GM18526 (cell line): ENCODE measurements at regions not wholly inside any gene's neighbourhood (a gene's known extent, or its start where the extent isn't known, plus 50 kb on each side); places are given as distances from the start of the nearest gene placed in this dataset.

Experiments
- POLR2A ChIP-seq: IDR thresholded peaks from 3 replicates; pipeline ENCODE4 v1.6.1; 2011; ENCODE audit not compliant: insufficient read length; ENCODE audit errors: extremely low read depth

DNA sequence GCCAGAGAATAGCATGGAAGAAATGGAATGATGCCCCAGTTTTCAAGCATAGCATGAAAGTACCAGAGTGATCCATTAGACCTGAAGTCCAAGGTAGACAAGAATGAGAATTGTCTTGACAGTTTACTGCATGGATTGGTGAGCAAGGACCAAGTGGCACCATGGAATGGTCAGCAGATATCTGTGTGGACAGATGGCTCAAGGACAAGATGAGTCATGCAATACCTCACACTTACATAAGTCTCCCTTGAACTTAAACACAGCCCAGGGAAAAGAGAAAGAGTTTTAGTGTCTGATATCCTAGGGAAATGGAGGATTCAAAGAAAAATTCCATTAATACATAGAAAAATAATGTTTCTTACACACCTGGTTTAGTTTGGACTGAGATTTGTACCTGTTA lies 195.2 kb downstream of the MRPL39 start:
- TF ChIP-seq POLR2A = no peak

DNA sequence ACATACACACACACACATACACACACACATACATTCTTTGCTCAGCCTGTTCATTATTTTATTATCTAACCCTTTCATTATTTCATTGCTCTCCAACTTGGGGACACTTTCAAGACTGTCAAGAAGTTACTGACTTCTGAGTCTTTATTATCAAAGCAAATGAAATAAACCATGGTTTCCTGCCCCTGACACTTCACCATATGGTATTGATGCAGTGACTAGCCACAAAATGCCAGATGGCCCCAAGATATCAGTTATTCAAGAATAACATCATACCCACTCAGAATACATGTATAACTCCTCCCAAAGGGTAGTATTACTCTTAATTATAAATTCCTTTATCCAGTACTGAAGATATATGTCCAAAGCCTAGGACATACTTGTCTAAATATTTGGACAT lies 197.3 kb downstream of the MRPL39 start:
- TF ChIP-seq POLR2A = no peak

DNA sequence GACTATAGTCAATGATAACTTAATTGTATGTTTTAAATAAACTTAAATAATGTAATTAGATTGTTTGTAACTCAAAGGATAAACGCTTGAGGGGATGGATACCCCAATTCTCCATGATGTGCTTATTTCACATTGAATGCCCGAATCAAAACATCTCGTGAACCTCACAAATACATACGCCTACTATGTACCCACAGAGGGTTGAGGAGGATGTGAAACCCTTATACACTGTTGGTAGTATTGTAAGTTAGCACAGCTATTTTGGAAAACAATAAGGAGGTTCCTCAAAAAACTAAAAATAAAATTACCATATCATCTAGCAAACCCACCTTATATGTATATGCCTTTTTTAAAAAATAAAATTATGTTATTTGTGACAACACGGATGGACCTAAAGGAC lies 198.6 kb downstream of the MRPL39 start:
- no peak for TF ChIP-seq POLR2A

DNA sequence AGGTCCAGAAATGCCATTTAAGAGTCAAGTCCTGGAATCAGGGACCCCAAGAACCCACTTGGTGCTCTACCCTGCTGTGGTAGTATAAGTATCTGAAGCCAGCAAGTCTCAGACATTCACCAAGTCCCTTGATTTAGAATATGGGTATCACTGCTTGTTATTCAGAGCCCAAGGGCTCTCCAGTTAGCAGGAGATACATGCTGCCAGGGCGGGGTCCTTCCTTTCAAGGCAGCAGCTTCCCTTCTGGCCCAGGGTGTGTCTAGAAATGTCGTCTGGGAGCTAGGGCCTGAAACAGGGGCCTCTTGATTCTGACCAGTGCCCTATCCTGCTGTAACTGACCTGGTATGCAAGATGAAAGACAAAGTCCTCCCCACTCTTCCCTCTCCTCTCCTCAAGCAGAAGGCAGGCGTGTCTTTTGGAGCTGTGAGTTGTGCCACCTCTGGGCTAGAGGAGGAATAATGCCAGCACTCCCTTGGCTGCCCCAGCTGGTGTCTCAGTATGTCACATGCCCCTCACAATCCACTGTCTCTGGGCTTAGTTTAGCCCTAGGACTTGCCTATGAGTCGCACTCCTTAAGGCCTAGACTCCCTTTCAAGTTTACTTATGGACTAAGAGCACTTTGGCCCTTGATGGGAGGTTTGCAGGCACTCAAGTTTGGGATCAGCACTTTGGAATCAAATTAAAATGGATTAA lies 200.2 kb downstream of the MRPL39 start:
- TF ChIP-seq POLR2A = no peak

DNA sequence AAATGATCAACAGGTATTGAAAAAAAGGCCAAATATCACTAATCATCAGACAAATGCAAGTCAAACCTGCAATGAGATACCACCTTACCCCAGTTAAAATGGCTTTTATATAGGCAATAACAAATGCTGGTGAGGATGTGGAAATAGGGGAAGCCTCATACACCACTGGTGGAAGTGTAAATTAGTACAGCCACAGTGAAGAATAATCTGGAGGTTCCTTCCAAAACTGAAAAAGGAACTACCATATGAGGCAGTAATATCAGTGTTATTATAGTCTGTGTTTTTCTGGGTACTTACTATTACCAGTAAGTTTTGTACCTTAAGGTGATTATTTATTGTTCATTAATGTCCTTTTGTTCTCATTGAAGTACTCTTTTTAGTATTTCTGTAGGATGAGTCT lies 201.3 kb downstream of the MRPL39 start:
- no peak for TF ChIP-seq POLR2A

DNA sequence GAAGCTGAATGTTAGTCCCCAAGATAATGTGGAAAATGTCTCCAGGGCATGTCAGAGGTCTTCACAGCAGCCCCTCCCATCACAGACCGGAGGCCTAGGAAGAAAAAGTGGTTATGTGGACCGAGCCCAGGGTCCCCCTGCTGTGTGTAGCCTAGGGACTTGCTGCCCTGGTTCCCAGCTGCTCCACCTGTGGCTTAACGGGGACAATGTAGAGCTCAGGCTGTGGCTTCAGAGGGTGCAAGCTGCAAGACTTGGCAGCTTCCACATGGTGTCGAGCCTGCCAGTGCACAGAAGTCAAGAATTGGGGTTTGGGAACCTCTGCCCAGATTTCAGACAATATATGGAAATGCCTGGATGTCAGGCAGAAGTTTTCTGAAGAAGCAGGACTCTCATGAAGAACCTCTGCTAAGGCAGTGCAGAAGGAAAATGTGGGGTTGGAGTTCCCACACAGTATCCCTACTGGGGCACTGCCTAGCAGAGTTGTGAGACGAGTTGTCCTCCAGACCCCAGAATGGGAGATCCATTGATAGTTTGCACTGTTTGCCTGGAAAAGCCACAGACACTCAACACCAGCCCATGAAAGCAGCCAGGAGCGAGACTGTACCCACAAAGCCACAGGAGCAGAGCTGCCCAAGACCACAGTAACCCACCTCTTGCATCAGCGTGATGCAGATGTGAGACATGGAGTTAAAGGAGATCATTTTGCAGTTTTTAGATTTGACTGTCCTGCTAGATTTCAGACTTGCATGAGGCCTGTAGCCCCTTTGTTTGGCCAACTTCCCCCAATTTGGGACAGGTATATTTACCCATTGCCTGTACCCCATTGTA lies 204.9 kb downstream of the MRPL39 start:
- no peak for TF ChIP-seq POLR2A

DNA sequence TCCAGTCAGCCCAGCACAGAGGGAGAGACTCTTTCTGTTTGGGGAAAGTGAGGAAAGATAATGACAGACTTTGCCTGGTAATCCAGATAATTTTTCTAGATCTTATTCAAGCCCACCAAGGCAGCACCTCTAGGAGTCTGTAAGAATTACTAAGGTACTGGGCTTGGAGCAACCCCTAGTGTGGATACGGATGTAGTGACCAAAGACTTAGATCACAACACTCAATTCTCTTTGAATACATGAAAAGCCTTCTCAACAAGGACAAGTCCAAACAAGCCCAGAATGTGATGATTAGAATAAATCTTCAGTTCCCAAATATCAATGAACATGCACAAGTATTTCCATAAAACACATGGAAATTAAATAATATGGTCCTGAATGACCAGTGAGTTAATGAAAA lies 206.9 kb downstream of the MRPL39 start:
- no peak for TF ChIP-seq POLR2A

DNA sequence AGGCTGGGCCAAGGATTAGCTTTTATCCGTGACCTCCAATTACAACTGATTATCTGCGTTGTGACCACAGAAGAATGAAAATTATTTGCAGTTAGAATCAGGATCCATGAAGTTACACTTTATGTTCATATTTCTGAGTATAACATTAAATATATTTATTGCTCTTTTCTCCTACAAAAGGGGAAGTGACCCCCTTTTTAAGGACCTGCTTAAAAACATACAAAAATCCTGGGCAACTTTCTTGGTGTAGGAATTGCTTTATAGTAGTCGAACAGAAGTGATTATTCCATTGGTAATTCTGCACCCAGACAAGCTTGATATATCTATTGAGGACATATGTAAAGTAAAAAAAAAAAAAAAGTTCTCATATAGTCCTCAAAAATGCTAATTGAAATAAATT lies 208.7 kb downstream of the MRPL39 start:
- TF ChIP-seq POLR2A = no peak

DNA sequence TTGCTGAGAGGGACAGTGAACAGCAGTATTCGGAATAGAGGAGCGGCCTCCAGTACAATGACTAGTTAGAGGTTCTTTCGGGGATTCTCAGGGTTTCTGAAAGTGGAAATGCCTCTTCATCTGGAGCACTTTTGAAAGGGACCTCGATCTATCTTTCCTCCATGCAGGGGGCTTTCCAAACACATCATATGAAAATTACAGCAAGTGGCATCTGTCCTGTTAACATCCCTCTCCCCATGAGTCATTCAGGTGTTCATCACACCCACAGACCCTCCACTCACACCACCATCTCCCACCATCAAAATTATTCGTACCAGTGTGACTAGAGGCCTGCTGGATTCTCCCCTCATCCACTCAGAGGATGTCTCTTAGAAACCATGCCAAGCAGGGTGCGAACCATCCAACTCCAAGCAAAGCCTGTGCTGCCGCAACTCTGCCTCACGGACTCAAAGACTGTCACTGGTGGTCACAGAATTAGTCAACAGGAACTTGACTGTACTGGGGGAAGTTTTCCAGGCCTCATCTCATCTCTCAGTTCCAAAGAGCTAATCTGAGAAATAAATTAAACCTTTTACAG lies 211.1 kb downstream of the MRPL39 start:
- TF ChIP-seq POLR2A = peak; percentile 24

DNA sequence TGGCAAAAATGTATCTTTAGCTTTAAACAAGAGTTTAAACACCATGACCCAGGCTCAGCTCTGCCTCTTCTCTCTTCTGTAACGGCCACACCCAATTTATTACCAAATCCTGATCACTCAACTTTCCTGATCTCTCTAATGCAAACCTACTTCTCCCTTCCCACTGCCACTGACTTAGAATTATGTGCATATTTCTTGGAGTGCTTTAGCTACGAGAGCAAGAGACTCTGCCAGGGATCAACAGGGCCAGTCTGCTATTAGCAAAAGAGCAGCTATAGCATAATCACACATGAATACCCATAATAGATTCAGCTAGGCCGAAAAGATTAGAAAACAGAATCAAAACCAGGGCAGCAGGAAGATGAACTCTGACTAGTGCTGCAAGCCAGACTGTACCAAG lies 215.5 kb downstream of the MRPL39 start:
- no peak for TF ChIP-seq POLR2A

DNA sequence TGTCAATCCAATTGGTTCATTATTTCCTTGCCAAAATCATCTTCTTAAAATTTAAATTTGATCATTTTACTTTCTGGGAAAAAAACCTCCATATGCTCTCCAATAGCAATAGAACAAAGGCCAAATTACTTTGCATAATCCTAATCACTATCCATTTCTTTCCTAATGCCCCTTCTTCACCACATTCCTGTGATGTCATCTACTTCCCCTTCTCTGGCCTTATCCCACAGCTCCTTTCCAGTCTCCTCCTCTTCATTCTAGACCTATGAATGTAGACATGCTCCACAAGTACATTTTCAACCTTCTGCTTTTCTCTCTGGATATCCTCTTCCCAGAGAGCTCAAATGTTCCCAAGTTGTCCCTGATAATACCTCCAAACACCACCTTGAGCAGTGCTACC lies 216.6 kb downstream of the MRPL39 start:
- no peak for TF ChIP-seq POLR2A

DNA sequence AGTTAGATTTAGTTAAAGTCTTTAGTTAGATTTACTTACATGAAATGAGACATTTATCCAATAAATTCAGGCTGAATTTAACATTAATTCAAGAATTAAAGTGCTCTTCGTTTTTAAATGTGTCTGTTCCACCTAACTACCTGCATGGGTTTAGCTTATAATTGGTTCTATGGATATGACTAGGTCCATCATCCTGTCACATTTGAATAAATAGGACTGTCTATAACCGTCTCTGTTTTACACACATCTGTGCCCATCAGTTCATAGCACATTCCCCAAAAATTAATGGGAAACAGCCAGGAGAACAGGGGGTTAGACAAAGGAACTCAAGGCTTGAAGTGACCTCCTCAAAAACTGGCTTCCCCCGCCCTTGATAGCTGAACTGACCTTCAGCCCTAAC lies 219.6 kb downstream of the MRPL39 start:
- TF ChIP-seq POLR2A = no peak

DNA sequence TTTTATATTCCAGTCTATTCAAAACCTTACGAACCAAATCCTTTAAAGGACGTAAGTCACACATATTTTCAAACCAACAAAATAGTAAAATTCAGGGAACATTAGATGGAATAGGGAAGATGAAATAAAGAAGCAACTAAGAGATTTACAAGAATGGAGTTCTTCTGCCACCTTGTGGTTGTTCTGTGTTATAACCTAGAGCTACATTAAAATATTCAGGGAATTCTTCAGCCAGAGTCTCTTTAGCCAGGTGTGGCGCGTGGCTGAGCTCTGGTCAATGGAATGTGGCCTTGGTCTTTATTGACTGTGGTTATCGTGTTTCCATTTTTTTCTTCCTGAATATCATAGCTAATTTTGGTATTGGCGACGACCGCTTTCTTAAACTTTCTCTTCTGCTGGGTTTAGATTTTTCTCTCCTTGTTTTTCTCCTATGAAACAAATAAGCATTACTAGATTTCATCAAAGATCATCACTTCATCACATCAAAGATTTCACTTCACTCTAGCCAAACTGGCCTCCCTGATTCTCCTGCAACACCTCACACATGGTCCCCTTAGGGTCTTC lies 221.3 kb downstream of the MRPL39 start:
- TF ChIP-seq POLR2A = no peak

DNA sequence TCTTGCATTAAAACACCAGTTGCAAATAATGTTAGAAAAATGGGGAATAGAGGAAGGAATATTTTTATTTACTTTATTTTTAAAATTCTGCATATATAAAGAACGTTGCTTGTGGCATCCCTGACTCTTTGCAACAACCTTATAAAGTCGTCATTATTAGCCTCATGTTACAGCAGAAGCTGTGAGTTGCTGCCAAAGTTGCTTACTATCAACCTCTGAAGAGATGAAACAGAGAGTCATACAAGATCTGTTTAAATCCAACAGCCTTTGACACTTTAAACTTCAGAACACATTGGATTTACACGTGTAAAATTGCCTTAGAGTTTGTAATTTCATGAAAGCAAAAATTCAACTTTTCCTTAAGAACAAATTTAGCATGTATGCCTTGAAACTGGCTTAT lies 221.9 kb downstream of the MRPL39 start:
- TF ChIP-seq POLR2A = no peak

DNA sequence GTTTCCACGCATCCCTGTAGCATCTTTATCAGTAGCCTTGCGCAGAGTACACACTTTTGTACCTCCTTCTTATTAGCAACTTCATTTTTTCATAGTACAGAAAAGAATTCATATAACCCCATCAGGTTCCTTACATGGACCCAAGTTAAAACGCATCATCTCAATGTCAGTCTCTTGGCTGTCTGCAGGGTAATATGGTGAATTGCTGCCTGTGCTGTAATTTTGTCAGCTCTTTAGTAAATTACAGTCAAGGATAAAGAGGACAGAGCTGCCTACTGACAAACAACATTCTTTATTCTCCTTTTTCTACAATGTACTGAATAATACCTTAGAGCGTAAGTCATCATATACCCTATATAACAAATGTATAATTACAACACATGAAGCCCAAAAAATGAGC lies 222.5 kb downstream of the MRPL39 start:
- no peak for TF ChIP-seq POLR2A

DNA sequence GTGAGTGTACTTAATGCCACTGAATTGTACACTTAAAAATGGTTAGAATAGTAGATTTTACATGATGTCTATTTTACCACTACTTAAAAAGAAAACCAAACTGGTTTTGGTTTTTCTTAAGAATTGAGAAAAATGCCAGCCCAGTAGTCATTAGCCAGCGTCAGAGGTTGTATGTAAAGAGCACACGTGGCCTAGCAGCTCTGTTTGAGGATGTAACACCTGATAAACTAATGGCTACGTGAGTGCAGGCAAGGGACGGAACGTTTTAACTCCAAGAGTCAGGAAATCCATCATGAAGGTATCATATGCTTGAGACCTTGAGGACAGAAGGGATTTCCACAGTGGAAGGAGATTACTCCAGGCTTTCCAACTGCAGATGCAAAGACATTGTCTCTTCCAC lies 223.7 kb downstream of the MRPL39 start:
- no peak for TF ChIP-seq POLR2A
